Breast epithelium (tissue), 3 donors: ENCODE measurements at regions not wholly inside any gene's neighbourhood (a gene's known extent, or its start where the extent isn't known, plus 50 kb on each side); places are given as distances from the start of the nearest gene placed in this dataset.
"Not testable (repeated sequence)": the region's sequence is repeated elsewhere in the genome, so short reads cannot be mapped to it uniquely, and the experiment has no call there.

Experiments
- CTCF ChIP-seq, 3 donors: fragments of 450-650 bp; IDR thresholded peaks; one replicate each; pipeline ENCODE4 v1.5.1; 2016 to 2017; ENCODE audit warnings: antibody characterized with exemption in 3 of 3, mild to moderate bottlenecking in 3 of 3, moderate library complexity in 3 of 3
- POLR2A ChIP-seq: fragments of 450-650 bp; IDR thresholded peaks from one replicate; pipeline ENCODE4 v1.6.1; 2016; ENCODE audit warnings: antibody characterized with exemption, mild to moderate bottlenecking, moderate library complexity

GRCh38 chr3:163498842-163499735 is 1579.2 kb downstream of the SI start:
- not testable (repeated sequence) for TF ChIP-seq CTCF (IDR thresholded peaks at IDR 0.05); POLR2A
